Spleen (tissue), 11 donors: ENCODE measurements at regions not wholly inside any gene's neighbourhood (a gene's known extent, or its start where the extent isn't known, plus 50 kb on each side); places are given as distances from the start of the nearest gene placed in this dataset.

ENCODE experiments used
- DNase-seq: peaks from one replicate; pipeline ENCODE4 v3.0.0-alpha.2; 2020
- H3K27ac ChIP-seq, 8 donors: fragments of 200-600 bp; sonication (generic) in 7 of 8; 1 replicate in 4 of 8; 2 replicates in 4 of 8; pipeline versions ENCODE4 v1.5.0 to v1.8.0; 2016 to 2021; ENCODE audit warnings: inconsistent platforms in 4 of 8, mild to moderate bottlenecking in 4 of 8, moderate library complexity in 1 of 8
- H3K27me3 ChIP-seq, 7 donors: fragments of 200-600 bp; sonication (generic) in 6 of 7; replicated peaks in 1 of 7; 1 replicate in 4 of 7; 2 replicates in 3 of 7; pipeline versions ENCODE4 v1.5.0 to v1.8.0; 2016 to 2021; ENCODE audit warnings: inconsistent platforms in 3 of 7, mild to moderate bottlenecking in 1 of 7
- H3K36me3 ChIP-seq, 6 donors: fragments of 200-600 bp; sonication (generic) in 5 of 6; 1 replicate in 4 of 6; 2 replicates in 2 of 6; pipeline versions ENCODE4 v1.5.0 to v1.8.0; 2016 to 2021; ENCODE audit warnings: inconsistent platforms in 2 of 6
- H3K4me1 ChIP-seq, 6 donors: fragments of 200-600 bp; sonication (generic) in 5 of 6; 1 replicate in 3 of 6; 2 replicates in 3 of 6; pipeline versions ENCODE4 v1.5.0 to v1.8.0; 2016 to 2021; ENCODE audit warnings: inconsistent platforms in 3 of 6
- H3K4me3 ChIP-seq, 8 donors: fragments of 200-600 bp; sonication (generic) in 7 of 8; 1 replicate in 4 of 8; 2 replicates in 4 of 8; pipeline versions ENCODE4 v1.5.0 to v1.8.0; 2016 to 2021; ENCODE audit warnings: inconsistent platforms in 4 of 8, mild to moderate bottlenecking in 4 of 8, moderate library complexity in 2 of 8
- H3K9me3 ChIP-seq, 8 donors: fragments of 200-600 bp; sonication (generic) in 7 of 8; 1 replicate in 4 of 8; 2 replicates in 4 of 8; pipeline versions ENCODE4 v1.5.0 to v1.8.0; 2016 to 2021; ENCODE audit warnings: inconsistent platforms in 4 of 8
- CTCF ChIP-seq, 11 experiments: fragments of 200-600 bp in 7 of 11; fragments of 450-650 bp in 4 of 11; sonication (generic) in 4 of 11; IDR thresholded peaks in 8 of 11; conservative IDR thresholded peaks in 3 of 11; 1 replicate in 7 of 11; 2 replicates in 4 of 11; pipeline versions ENCODE4 v1.4.0 to v1.8.0; 2016 to 2021; ENCODE audit warnings: antibody characterized with exemption in 11 of 11, inconsistent platforms in 4 of 11, mild to moderate bottlenecking in 1 of 11
- POLR2A ChIP-seq, 3 donors: fragments of 450-650 bp; IDR thresholded peaks; one replicate each; pipeline ENCODE4 v1.5.1; 2017; ENCODE audit warnings: antibody characterized with exemption in 3 of 3, mild to moderate bottlenecking in 1 of 3
- POLR2AphosphoS5 ChIP-seq, 3 donors: sonication (generic); formaldehyde crosslinking; IDR thresholded peaks; one replicate each; pipeline ENCODE4 v1.5.1; 2017; ENCODE audit warnings: antibody characterized with exemption in 3 of 3
- WGBS, 5 donors: extraction: QIAGEN DNeasy Blood & Tissue Kit in 3 of 5; methylation state at CpG; one replicate each; pipeline versions ENCODE4 v1.1.5 to v1.1.7; 2013 to 2018; 5-methylcytosine and 5-hydroxymethylcytosine counted together
- intact Hi-C: fragments of 100-400 bp; cut with DNase I; formaldehyde crosslinking; loops from one replicate; pipeline ENCODE4 v1.15.0; 2023; ENCODE audit warnings: low total_unique reads
- donor health status: healthy with polysubstance abuse.
- donor health status: DM: no; HTN: no; CAD: no; lungs with moderate emphysema.
- donor health status: DM: no; HTN: no; CAD: no.
- donor health status: Bipolar disorder and iron deficiency.
- donor health status: healthy.
- donor health status: DM: no; HTN: no; CAD: no.
- donor health status: DM: yes; HTN: yes; CAD: no.

- no peak for TF ChIP-seq POLR2A (IDR thresholded peaks at IDR 0.05)
- TF ChIP-seq POLR2AphosphoS5 (IDR thresholded peaks at IDR 0.05): no peak
- TF ChIP-seq CTCF (IDR thresholded peaks at IDR 0.05 in 8 of 11, conservative IDR thresholded peaks at IDR 0.05 in 3 of 11): no peak
- DNase-seq: no peak
- no peaks in the 10 kb centered on the region for H3K4me1 ChIP-seq
- no peaks in the 10 kb centered on the region for H3K27me3 ChIP-seq
- WGBS, 5 donors: 84 to 94% (median 90%) methylated on average over 1 of the region's 1 CpG
- no peak overlapping the region for H3K27ac ChIP-seq
- H3K9me3 ChIP-seq: no peaks in the 10 kb centered on the region
- no peaks in the 10 kb centered on the region for H3K36me3 ChIP-seq
- no peak overlapping the region for H3K4me3 ChIP-seq
- intact Hi-C loops: no loop called here
Observed at GRCh38 chr4:114267976-114268375, 288.5 kb upstream of the ARSJ start.

- H3K4me1 ChIP-seq: no peaks in the 10 kb centered on the region
- no peak overlapping the region for H3K27ac ChIP-seq
- intact Hi-C loops: no loop called here
- H3K36me3 ChIP-seq: no peaks in the 10 kb centered on the region
- DNase-seq: no peak
- TF ChIP-seq POLR2AphosphoS5 (IDR thresholded peaks at IDR 0.05): no peak
- TF ChIP-seq POLR2A (IDR thresholded peaks at IDR 0.05): no peak
- TF ChIP-seq CTCF (IDR thresholded peaks at IDR 0.05 in 8 of 11, conservative IDR thresholded peaks at IDR 0.05 in 3 of 11): no peak
- no peak overlapping the region for H3K4me3 ChIP-seq
- H3K27me3 ChIP-seq: no peaks in the 10 kb centered on the region
- no peaks in the 10 kb centered on the region for H3K9me3 ChIP-seq
Observed at GRCh38 chr4:114271031-114271430, 291.6 kb upstream of the ARSJ start.

- Histone ChIP-seq H3K27me3 (no peaks in the 10 kb centered on the region), H3K9me3 (no peaks in the 10 kb centered on the region), H3K4me1 (no peaks in the 10 kb centered on the region), H3K36me3 (no peaks in the 10 kb centered on the region), H3K4me3 (no peak overlapping the region), H3K27ac (no peak overlapping the region)
- no peak for TF ChIP-seq POLR2A (IDR thresholded peaks at IDR 0.05)
- no peak for DNase-seq
- intact Hi-C loops: no loop called here
Observed at GRCh38 chr4:114272226-114272625, 292.8 kb upstream of the ARSJ start.

GRCh38 chr4:114273238-114273637 lies 293.8 kb upstream of the ARSJ start:
- no peaks in the 10 kb centered on the region for H3K4me1 ChIP-seq
- H3K36me3 ChIP-seq: no peaks in the 10 kb centered on the region
- DNase-seq: no peak
- H3K9me3 ChIP-seq: no peaks in the 10 kb centered on the region
- WGBS, 5 donors: 8 to 24% (median 17%) methylated on average over 1 of the region's 1 CpG
- no peak overlapping the region for H3K27ac ChIP-seq
- H3K27me3 ChIP-seq: no peaks in the 10 kb centered on the region
- intact Hi-C loops: no loop called here
- no peak overlapping the region for H3K4me3 ChIP-seq
- TF ChIP-seq POLR2A (IDR thresholded peaks at IDR 0.05): no peak
- TF ChIP-seq CTCF (IDR thresholded peaks at IDR 0.05 in 8 of 11, conservative IDR thresholded peaks at IDR 0.05 in 3 of 11): no peak
- TF ChIP-seq POLR2AphosphoS5 (IDR thresholded peaks at IDR 0.05): no peak

- intact Hi-C loops: no loop called here
- H3K9me3 ChIP-seq: no peaks in the 10 kb centered on the region
- peaks cover 0 to 1% (median 0%) of the 10 kb centered on the region in 6 donors for H3K4me1 ChIP-seq
- no peaks in the 10 kb centered on the region for H3K27me3 ChIP-seq
- DNase-seq: no peak
- no peak overlapping the region for H3K4me3 ChIP-seq
- H3K36me3 ChIP-seq: no peaks in the 10 kb centered on the region
- WGBS, 5 donors: 69 to 79% (median 73%) methylated on average over 2 of the region's 2 CpGs
- no peak overlapping the region for H3K27ac ChIP-seq
- TF ChIP-seq POLR2A (IDR thresholded peaks at IDR 0.05) (no peak), POLR2AphosphoS5 (IDR thresholded peaks at IDR 0.05) (no peak), CTCF (IDR thresholded peaks at IDR 0.05 in 8 of 11, conservative IDR thresholded peaks at IDR 0.05 in 3 of 11) (no peak)
Observed at GRCh38 chr4:114277690-114278089, 298.2 kb upstream of the ARSJ start.
